GM18505 (cell line): ENCODE measurements at regions not wholly inside any gene's neighbourhood (a gene's known extent, or its start where the extent isn't known, plus 50 kb on each side); places are given as distances from the start of the nearest gene placed in this dataset.
"Not testable (repeated sequence)": the region's sequence is repeated elsewhere in the genome, so short reads cannot be mapped to it uniquely, and the experiment has no call there.

ENCODE experiments used
- ATAC-seq: cut with Tn5 transposase; IDR thresholded peaks from one replicate; pipeline ENCODE4 v1.9.1; 2021; ENCODE audit not compliant: unreplicated experiment
- POLR2A ChIP-seq: IDR thresholded peaks from 4 replicates; pipeline ENCODE4 v1.6.1; 2011; ENCODE audit warnings: borderline replicate concordance; ENCODE audit not compliant: insufficient read depth, insufficient read length; ENCODE audit errors: extremely low read depth

- TF ChIP-seq POLR2A = no peak
- ATAC-seq = no peak
These were observed 391.6 kb upstream of the FKBP1C start for GRCh38 chr6:62819640-62820039.

- no peak for ATAC-seq
- no peak for TF ChIP-seq POLR2A
These were observed 402.5 kb upstream of the FKBP1C start for GRCh38 chr6:62808565-62809293.

DNA sequence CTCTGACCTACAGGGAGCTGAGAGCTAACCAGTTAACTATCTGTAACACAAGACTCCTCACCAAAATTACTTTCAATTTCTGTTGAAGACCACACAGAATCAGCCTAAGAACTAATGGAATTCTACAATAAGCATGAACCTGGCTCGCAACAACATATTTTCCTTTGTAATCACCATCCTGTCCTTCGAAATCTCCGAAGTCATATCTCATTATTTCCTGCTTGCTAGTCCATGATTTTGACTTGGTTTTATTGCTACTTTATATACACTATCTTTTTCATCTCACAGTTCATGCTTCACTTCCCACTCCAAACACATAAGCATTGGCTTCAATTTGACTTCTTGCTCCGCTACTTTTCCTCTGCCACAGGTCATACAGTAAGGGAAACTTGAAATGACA, 405.8 kb upstream of the FKBP1C start:
- ATAC-seq = no peak
- no peak for TF ChIP-seq POLR2A

DNA sequence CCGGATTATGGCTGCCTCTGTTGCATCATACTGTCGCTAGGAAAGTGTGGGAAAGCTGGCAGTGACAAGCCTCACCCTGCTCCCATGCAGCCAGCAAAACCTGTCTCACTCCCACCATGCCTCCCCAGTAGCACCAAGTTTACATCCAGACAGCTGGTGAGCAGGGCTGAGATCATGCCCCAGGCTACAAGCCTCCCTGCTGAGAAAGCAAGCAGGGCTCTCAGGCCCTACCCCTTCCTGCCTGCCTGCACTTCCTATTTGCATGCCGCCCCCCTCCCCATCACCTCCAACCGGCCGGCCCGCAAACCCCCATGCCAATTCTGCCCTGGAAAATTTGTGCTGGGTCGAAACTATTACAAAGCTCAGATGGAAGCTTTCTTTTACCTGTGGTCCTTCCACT, 408.2 kb upstream of the FKBP1C start:
- TF ChIP-seq POLR2A = no peak
- ATAC-seq = no peak

- ATAC-seq = no peak
- no peak for TF ChIP-seq POLR2A
These were observed 414.1 kb upstream of the FKBP1C start for GRCh38 chr6:62797190-62797589.

- no peak for TF ChIP-seq POLR2A
- peak; percentile 62 for ATAC-seq
These were observed 435.7 kb upstream of the FKBP1C start for GRCh38 chr6:62775427-62776022.

GRCh38 chr6:62766174-62766573, 445.1 kb upstream of the FKBP1C start:
- ATAC-seq = not testable (repeated sequence)

DNA sequence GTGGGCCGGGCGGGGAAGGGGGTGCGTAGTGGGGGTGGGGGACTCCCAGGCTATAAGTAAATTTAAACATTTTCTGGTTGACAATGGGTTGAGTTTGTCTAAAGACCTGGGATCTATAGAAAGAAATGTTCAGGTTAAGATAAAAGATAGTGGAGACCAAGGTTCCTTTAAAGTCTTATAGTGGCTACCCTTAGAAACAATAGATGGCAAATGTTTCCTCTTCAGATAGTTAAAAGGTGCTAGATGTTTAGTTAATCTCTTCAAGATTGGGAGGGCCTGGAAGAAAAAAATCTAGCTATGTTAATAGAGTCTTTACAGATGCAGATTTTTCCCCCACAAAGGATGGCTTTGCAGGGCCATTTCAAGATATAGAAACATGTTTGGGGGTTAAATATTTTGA, 446.4 kb upstream of the FKBP1C start:
- no peak for ATAC-seq
- TF ChIP-seq POLR2A = no peak

- no peak for TF ChIP-seq POLR2A
- no peak for ATAC-seq
These were observed 447.9 kb upstream of the FKBP1C start for GRCh38 chr6:62763125-62763912.

DNA sequence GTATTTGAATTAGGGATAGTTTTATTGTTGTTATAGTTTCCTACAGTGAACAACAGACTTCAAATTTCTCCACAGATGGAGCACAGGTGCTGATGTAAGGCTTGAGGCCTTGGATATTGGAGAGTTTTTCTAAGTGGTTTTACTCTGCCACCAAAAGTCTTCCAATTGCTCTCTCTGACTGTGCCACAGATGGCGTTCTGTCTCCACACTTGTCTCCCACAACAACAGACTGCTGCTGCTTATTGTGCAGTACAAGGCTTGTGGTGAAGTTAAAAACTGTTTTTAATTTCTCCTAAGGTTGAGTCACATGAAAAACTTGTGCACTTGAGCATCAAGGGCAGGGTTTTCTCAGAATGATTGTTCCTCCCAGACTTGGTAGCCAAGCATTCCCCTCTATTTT, 460.9 kb upstream of the KHDRBS2 start:
- no peak for TF ChIP-seq POLR2A
- no peak for ATAC-seq

GRCh38 chr6:62746161-62746560, 460.1 kb upstream of the KHDRBS2 start:
- ATAC-seq = no peak
- no peak for TF ChIP-seq POLR2A

DNA sequence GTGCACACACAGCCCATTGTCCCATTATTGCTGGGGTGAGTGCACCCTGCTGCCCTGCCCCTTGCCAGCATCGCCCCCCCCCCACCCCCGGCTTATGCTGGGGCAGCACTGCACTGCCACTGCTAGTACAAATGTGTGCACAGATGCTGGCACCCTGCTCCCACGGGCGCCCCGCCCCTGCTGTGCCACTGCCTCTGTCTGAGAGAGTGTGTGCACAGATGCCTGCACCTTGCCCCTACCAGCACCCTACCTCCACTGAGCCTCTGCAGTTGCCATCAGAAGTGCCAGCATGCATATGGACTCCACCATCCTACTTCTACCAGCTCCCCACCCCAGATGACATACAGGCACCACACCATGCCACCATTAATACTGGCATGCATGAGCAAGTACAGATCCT, 454.6 kb upstream of the KHDRBS2 start:
- no peak for ATAC-seq
- TF ChIP-seq POLR2A = no peak

DNA sequence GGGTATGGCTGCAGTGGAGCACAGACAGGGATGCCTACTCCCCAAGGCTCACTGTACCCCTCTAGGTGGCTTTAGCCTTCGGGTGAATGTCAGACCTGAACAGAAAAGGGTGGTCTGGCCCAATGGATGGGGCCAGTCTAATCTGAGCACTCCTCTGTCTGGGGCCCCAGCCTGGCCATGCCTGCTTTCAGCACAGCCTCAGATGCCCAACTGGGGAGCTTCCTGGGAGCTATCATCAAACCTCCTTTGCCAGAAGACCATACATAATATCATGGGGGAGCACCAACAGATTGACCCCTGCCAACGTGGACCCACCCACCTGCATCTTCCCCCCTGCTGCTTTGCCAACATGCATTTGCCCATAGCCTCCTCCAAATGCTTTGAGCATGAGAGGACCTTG, 454.1 kb upstream of the KHDRBS2 start:
- no peak for ATAC-seq
- no peak for TF ChIP-seq POLR2A

DNA sequence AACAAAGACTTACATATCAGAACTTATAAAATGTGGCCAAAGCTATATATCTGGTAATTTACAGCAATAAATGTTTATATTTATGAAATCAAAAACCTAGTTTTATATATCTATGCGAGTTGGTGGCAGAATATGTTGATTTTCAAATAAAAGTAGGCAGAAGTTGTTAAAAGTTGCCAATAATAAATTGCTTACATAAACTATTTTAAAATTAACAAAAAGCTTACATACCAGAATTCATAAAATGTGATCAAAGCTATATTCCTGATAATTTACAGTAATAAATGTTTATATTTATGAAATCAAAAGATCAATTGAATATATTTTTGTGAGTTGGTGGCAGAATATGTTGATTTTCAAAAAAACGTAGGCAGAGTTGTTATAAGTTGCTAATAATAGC, 451.8 kb upstream of the KHDRBS2 start:
- ATAC-seq = no peak
- no peak for TF ChIP-seq POLR2A
